Transverse colon (tissue), 4 donors: ENCODE measurements at regions not wholly inside any gene's neighbourhood (a gene's known extent, or its start where the extent isn't known, plus 50 kb on each side); places are given as distances from the start of the nearest gene placed in this dataset.

Experiments
- DNase-seq: peaks from one replicate; pipeline ENCODE4 v3.0.0-alpha.2; 2019
- H3K27ac ChIP-seq, 4 donors: fragments of 200-600 bp; sonication (generic); 2 replicates each; pipeline ENCODE4 v1.5.1; 2016 to 2018; ENCODE audit warnings: inconsistent platforms in 4 of 4
- H3K27me3 ChIP-seq: fragments of 200-600 bp; sonication (generic); 2 replicates; pipeline ENCODE4 v1.5.1; 2017; ENCODE audit warnings: inconsistent platforms
- H3K36me3 ChIP-seq, 4 donors: fragments of 200-600 bp; sonication (generic); 2 replicates each; pipeline ENCODE4 v1.5.1; 2017 to 2019; ENCODE audit warnings: inconsistent platforms in 4 of 4
- H3K4me1 ChIP-seq, 4 donors: fragments of 200-600 bp; sonication (generic); 2 replicates each; pipeline ENCODE4 v1.5.1; 2017 to 2020; ENCODE audit warnings: inconsistent platforms in 4 of 4
- H3K4me3 ChIP-seq, 4 donors: fragments of 200-600 bp; sonication (generic); 1 replicate in 1 of 4; 2 replicates in 3 of 4; pipeline versions ENCODE4 v1.5.1 to v1.6.1; 2017 to 2019; ENCODE audit warnings: inconsistent platforms in 4 of 4
- H3K9me3 ChIP-seq, 2 donors: fragments of 200-600 bp; sonication (generic); 2 replicates each; pipeline ENCODE4 v1.5.1; 2017 to 2019; ENCODE audit warnings: inconsistent platforms in 2 of 2
- CTCF ChIP-seq, 5 experiments: fragments of 200-600 bp in 3 of 5; fragments of 450-650 bp in 2 of 5; sonication (generic) in 3 of 5; IDR thresholded peaks; 1 replicate in 2 of 5; 2 replicates in 3 of 5; pipeline ENCODE4 v1.5.1; 2016 to 2017; ENCODE audit warnings: antibody characterized with exemption in 5 of 5, inconsistent platforms in 3 of 5, mild to moderate bottlenecking in 2 of 5, moderate library complexity in 1 of 5
- EP300 ChIP-seq: sonication (generic); formaldehyde crosslinking; IDR thresholded peaks from one replicate; pipeline ENCODE4 v1.6.1; 2017; ENCODE audit warnings: antibody characterized with exemption, low read depth
- POLR2A ChIP-seq: fragments of 450-650 bp; IDR thresholded peaks from one replicate; pipeline ENCODE4 v1.6.1; 2016; ENCODE audit warnings: antibody characterized with exemption, mild to moderate bottlenecking, moderate library complexity
- POLR2AphosphoS5 ChIP-seq, 3 donors: sonication (generic); formaldehyde crosslinking; IDR thresholded peaks; one replicate each; pipeline ENCODE4 v1.6.1; 2016; ENCODE audit warnings: antibody characterized with exemption in 3 of 3
- WGBS, 2 donors: methylation state at CpG; one replicate each; pipeline ENCODE4 v1.1.5; 2018; ENCODE audit warnings: low coverage in 1 of 2; 5-methylcytosine and 5-hydroxymethylcytosine counted together
- in situ Hi-C, 4 donors: fragments of 200-750 bp; cut with MboI; loops; one replicate each; pipeline versions ENCODE4 v1.15.0 to v1.15.1; 2017; ENCODE audit warnings: low sequenced_read_pairs in 3 of 4, low pct_ligation_motif_present in 1 of 4, low pct_unique_long_range_greater_than_20kb in 1 of 4
- intact Hi-C: fragments of 100-400 bp; cut with DNase I; formaldehyde crosslinking; loops from one replicate; pipeline ENCODE4 v1.15.1; 2023; ENCODE audit warnings: low total_unique reads

- Histone ChIP-seq H3K4me3 (no peak overlapping the region), H3K27ac (no peak overlapping the region), H3K36me3 (no peaks in the 10 kb centered on the region), H3K27me3 (no peaks in the 10 kb centered on the region), H3K9me3 (no peaks in the 10 kb centered on the region), H3K4me1 (no peaks in the 10 kb centered on the region)
- intact Hi-C loops (no loop called here), in situ Hi-C loops (no loop called here)
- WGBS, 2 donors = 65 to 74% methylated on average over 7 of the region's 7 CpGs
- TF ChIP-seq POLR2AphosphoS5 (IDR thresholded peaks at IDR 0.05) = no peak
- no peak for TF ChIP-seq CTCF (IDR thresholded peaks at IDR 0.05)
- no peak for TF ChIP-seq EP300
- TF ChIP-seq POLR2A = no peak
- no peak for DNase-seq
Observed at GRCh38 chr16:26598998-26599784, 467.5 kb upstream of the C16orf82 start.

GRCh38 chr16:26599785-26600104, 467.0 kb upstream of the C16orf82 start:
- Histone ChIP-seq H3K27me3 (no peaks in the 10 kb centered on the region), H3K4me3 (no peak overlapping the region), H3K4me1 (no peaks in the 10 kb centered on the region), H3K36me3 (no peaks in the 10 kb centered on the region), H3K9me3 (no peaks in the 10 kb centered on the region), H3K27ac (no peak overlapping the region)
- in situ Hi-C loops = no loop called here
- WGBS, 2 donors = 54 to 72% methylated on average over 2 of the region's 2 CpGs
- intact Hi-C loops = no loop called here
- DNase-seq = no peak
- TF ChIP-seq CTCF (IDR thresholded peaks at IDR 0.05) (no peak), POLR2A (no peak), EP300 (no peak), POLR2AphosphoS5 (IDR thresholded peaks at IDR 0.05) (no peak)

GRCh38 chr16:26601335-26601734, 465.4 kb upstream of the C16orf82 start:
- no peaks in the 10 kb centered on the region for H3K36me3 ChIP-seq
- intact Hi-C loops = no loop called here

GRCh38 chr16:26605626-26606271, 461.0 kb upstream of the C16orf82 start:
- in situ Hi-C loops = no loop called here

More at GRCh38 chr16:26601335-26601734, 465.4 kb upstream of the C16orf82 start:
- H3K27me3 ChIP-seq = no peaks in the 10 kb centered on the region
- DNase-seq = no peak
- in situ Hi-C loops = no loop called here
- no peak overlapping the region for H3K27ac ChIP-seq
- no peak overlapping the region for H3K4me3 ChIP-seq
- WGBS, 2 donors = 53% methylated on average over 1 of the region's 1 CpG; no CpG with 5 or more reads in 1 of the 2 donors
- H3K9me3 ChIP-seq = no peaks in the 10 kb centered on the region
- TF ChIP-seq CTCF (IDR thresholded peaks at IDR 0.05) = no peak
- TF ChIP-seq POLR2AphosphoS5 (IDR thresholded peaks at IDR 0.05) = no peak
- TF ChIP-seq EP300 = no peak
- no peak for TF ChIP-seq POLR2A
- no peaks in the 10 kb centered on the region for H3K4me1 ChIP-seq

More at GRCh38 chr16:26605626-26606271, 461.0 kb upstream of the C16orf82 start:
- Histone ChIP-seq H3K36me3 (no peaks in the 10 kb centered on the region), H3K27ac (no peak overlapping the region), H3K4me3 (no peak overlapping the region), H3K4me1 (no peaks in the 10 kb centered on the region), H3K9me3 (no peaks in the 10 kb centered on the region), H3K27me3 (no peaks in the 10 kb centered on the region)
- TF ChIP-seq CTCF (IDR thresholded peaks at IDR 0.05) (no peak), POLR2AphosphoS5 (IDR thresholded peaks at IDR 0.05) (no peak)
- DNase-seq = no peak
- intact Hi-C loops = no loop called here
- 44 to 69% methylated on average over 4 to 13 of the region's 13 CpGs for WGBS, 2 donors
